ENCODE measurements at regions not wholly inside any gene's neighbourhood (a gene's known extent, or its start where the extent isn't known, plus 50 kb on each side); places are given as distances from the start of the nearest gene placed in this dataset.

GRCh38 chrX:46228389-46228788 lies 316.8 kb downstream of the ZNF674 start:
- no peak for TF ChIP-seq CTCF (IDR thresholded peaks at IDR 0.05; ENCODE audit: borderline replicate concordance, extremely low read depth, low read length, poor library complexity, severe bottlenecking)
- TF ChIP-seq EZH2 (IDR thresholded peaks at IDR 0.05; ENCODE audit: borderline replicate concordance, low read depth, low read length, severe bottlenecking) = no peak
